ENCODE measurements at regions not wholly inside any gene's neighbourhood (a gene's known extent, or its start where the extent isn't known, plus 50 kb on each side); places are given as distances from the start of the nearest gene placed in this dataset.

GRCh38 chr6:121956782-121957181 is 442.7 kb upstream of the HSF2 start:
- TF ChIP-seq CTCF (conservative IDR thresholded peaks at IDR 0.05; ENCODE audit: low read depth, low read length): no peak
- DNase-seq (ENCODE audit: low read depth): no peak
- no peak overlapping the region for H3K4me3 ChIP-seq (ENCODE audit: low read depth, low read length)

- no peak for TF ChIP-seq CTCF (conservative IDR thresholded peaks at IDR 0.05; ENCODE audit: low read depth, low read length)
- no peak for DNase-seq (ENCODE audit: low read depth)
- H3K4me3 ChIP-seq (ENCODE audit: low read depth, low read length): no peak overlapping the region
Observed at GRCh38 chr6:121959501-121959900, 440.0 kb upstream of the HSF2 start.

GRCh38 chr6:121961619-121962125 is 437.8 kb upstream of the HSF2 start:
- H3K4me3 ChIP-seq (ENCODE audit: low read depth, low read length): no peak overlapping the region
- TF ChIP-seq CTCF (conservative IDR thresholded peaks at IDR 0.05; ENCODE audit: low read depth, low read length): no peak
- no peak for DNase-seq (ENCODE audit: low read depth)

GRCh38 chr6:121963826-121964225 is 435.6 kb upstream of the HSF2 start:
- TF ChIP-seq CTCF (conservative IDR thresholded peaks at IDR 0.05; ENCODE audit: low read depth, low read length): no peak
- H3K4me3 ChIP-seq (ENCODE audit: low read depth, low read length): no peak overlapping the region
- no peak for DNase-seq (ENCODE audit: low read depth)

- H3K4me3 ChIP-seq (ENCODE audit: low read depth, low read length): no peak overlapping the region
- no peak for DNase-seq (ENCODE audit: low read depth)
- no peak for TF ChIP-seq CTCF (conservative IDR thresholded peaks at IDR 0.05; ENCODE audit: low read depth, low read length)
Observed at GRCh38 chr6:121965739-121966138, 433.7 kb upstream of the HSF2 start.

GRCh38 chr6:121967631-121968030 is 431.8 kb upstream of the HSF2 start:
- no peak for TF ChIP-seq CTCF (conservative IDR thresholded peaks at IDR 0.05; ENCODE audit: low read depth, low read length)
- no peak overlapping the region for H3K4me3 ChIP-seq (ENCODE audit: low read depth, low read length)
- DNase-seq (ENCODE audit: low read depth): no peak

GRCh38 chr6:121971931-121972335 is 427.5 kb upstream of the HSF2 start:
- DNase-seq (ENCODE audit: low read depth): peak; percentile 65
- no peak overlapping the region for H3K4me3 ChIP-seq (ENCODE audit: low read depth, low read length)
- TF ChIP-seq CTCF (conservative IDR thresholded peaks at IDR 0.05; ENCODE audit: low read depth, low read length): no peak

Data from choroid plexus epithelial cell (primary cell).